ENCODE measurements at regions not wholly inside any gene's neighbourhood (a gene's known extent, or its start where the extent isn't known, plus 50 kb on each side); places are given as distances from the start of the nearest gene placed in this dataset.

- Mint-ChIP-seq H3K4me3 (no peak overlapping the region), H3K27me3 (no peaks in the 10 kb centered on the region), H3K27ac (no peak overlapping the region)
These were observed 147.8 kb downstream of the EN1 start for GRCh38 chr2:118699447-118700175.

GRCh38 chr2:118698564-118698963 is 148.9 kb downstream of the EN1 start:
- no peak for DNase-seq
- ATAC-seq: no peak
- Mint-ChIP-seq H3K27me3 (no peaks in the 10 kb centered on the region), H3K4me3 (no peak overlapping the region), H3K36me3 (no peaks in the 10 kb centered on the region), H3K9me3 (ENCODE audit: low read depth) (peaks cover 2% of the 10 kb centered on the region), H3K27ac (no peak overlapping the region), H3K4me1 (no peaks in the 10 kb centered on the region)
- CTCF ChIA-PET: no interaction called here

More at GRCh38 chr2:118699447-118700175, 147.8 kb downstream of the EN1 start:
- CTCF ChIA-PET: no interaction called here
- Mint-ChIP-seq H3K36me3 (no peaks in the 10 kb centered on the region), H3K4me1 (no peaks in the 10 kb centered on the region), H3K9me3 (ENCODE audit: low read depth) (peaks cover 2% of the 10 kb centered on the region)
- ATAC-seq (no peak), DNase-seq (no peak)

- Mint-ChIP-seq H3K36me3 (no peaks in the 10 kb centered on the region), H3K4me1 (no peaks in the 10 kb centered on the region), H3K27ac (no peak overlapping the region), H3K9me3 (ENCODE audit: low read depth) (peaks cover 2% of the 10 kb centered on the region), H3K27me3 (no peaks in the 10 kb centered on the region), H3K4me3 (no peak overlapping the region)
- no peak for DNase-seq
- no peak for ATAC-seq
- CTCF ChIA-PET: no interaction called here
These were observed 149.7 kb downstream of the EN1 start for GRCh38 chr2:118697781-118698180.

- Mint-ChIP-seq H3K4me1 (no peaks in the 10 kb centered on the region), H3K36me3 (no peaks in the 10 kb centered on the region), H3K27me3 (no peaks in the 10 kb centered on the region), H3K9me3 (ENCODE audit: low read depth) (peaks cover 2% of the 10 kb centered on the region), H3K4me3 (no peak overlapping the region), H3K27ac (no peak overlapping the region)
- CTCF ChIA-PET: no interaction called here
- no peak for DNase-seq
- ATAC-seq: no peak
These were observed 150.5 kb downstream of the EN1 start for GRCh38 chr2:118696786-118697465.

- Mint-ChIP-seq H3K27me3 (no peaks in the 10 kb centered on the region), H3K9me3 (ENCODE audit: low read depth) (peaks cover 2% of the 10 kb centered on the region), H3K4me3 (no peak overlapping the region), H3K27ac (no peak overlapping the region), H3K36me3 (no peaks in the 10 kb centered on the region), H3K4me1 (no peaks in the 10 kb centered on the region)
- ATAC-seq (no peak), DNase-seq (no peak)
- CTCF ChIA-PET: no interaction called here
These were observed 154.1 kb downstream of the EN1 start for GRCh38 chr2:118693287-118693822.

- Mint-ChIP-seq H3K4me1 (no peaks in the 10 kb centered on the region), H3K27ac (no peak overlapping the region), H3K9me3 (ENCODE audit: low read depth) (no peaks in the 10 kb centered on the region), H3K4me3 (no peak overlapping the region), H3K36me3 (no peaks in the 10 kb centered on the region), H3K27me3 (no peaks in the 10 kb centered on the region)
- DNase-seq (no peak), ATAC-seq (no peak)
- CTCF ChIA-PET: no interaction called here
These were observed 157.6 kb downstream of the EN1 start for GRCh38 chr2:118689874-118690273.

GRCh38 chr2:118689456-118689855 is 158.0 kb downstream of the EN1 start:
- H3K4me1 Mint-ChIP-seq: no peaks in the 10 kb centered on the region
- H3K36me3 Mint-ChIP-seq: no peaks in the 10 kb centered on the region
- no peak overlapping the region for H3K27ac Mint-ChIP-seq
- no peaks in the 10 kb centered on the region for H3K27me3 Mint-ChIP-seq
- CTCF ChIA-PET: no interaction called here
- ATAC-seq (no peak), DNase-seq (no peak)
- H3K9me3 Mint-ChIP-seq (ENCODE audit: low read depth): no peaks in the 10 kb centered on the region
- H3K4me3 Mint-ChIP-seq: no peak overlapping the region

GRCh38 chr2:118689033-118689432 is 158.4 kb downstream of the EN1 start:
- no peaks in the 10 kb centered on the region for H3K36me3 Mint-ChIP-seq
- no peaks in the 10 kb centered on the region for H3K27me3 Mint-ChIP-seq
- no peaks in the 10 kb centered on the region for H3K4me1 Mint-ChIP-seq
- CTCF ChIA-PET: no interaction called here
- H3K4me3 Mint-ChIP-seq: no peak overlapping the region
- H3K27ac Mint-ChIP-seq: no peak overlapping the region
- no peaks in the 10 kb centered on the region for H3K9me3 Mint-ChIP-seq (ENCODE audit: low read depth)
- ATAC-seq (no peak), DNase-seq (no peak)

- H3K36me3 Mint-ChIP-seq: no peaks in the 10 kb centered on the region
- no peaks in the 10 kb centered on the region for H3K27me3 Mint-ChIP-seq
- no peak overlapping the region for H3K27ac Mint-ChIP-seq
- no peak for ATAC-seq
- H3K4me1 Mint-ChIP-seq: no peaks in the 10 kb centered on the region
- no peaks in the 10 kb centered on the region for H3K9me3 Mint-ChIP-seq (ENCODE audit: low read depth)
- no peak for DNase-seq
- H3K4me3 Mint-ChIP-seq: no peak overlapping the region
- CTCF ChIA-PET: no interaction called here
These were observed 159.8 kb downstream of the EN1 start for GRCh38 chr2:118687698-118688097.

- Mint-ChIP-seq H3K9me3 (ENCODE audit: low read depth) (no peaks in the 10 kb centered on the region), H3K27me3 (no peaks in the 10 kb centered on the region)
- CTCF ChIA-PET: no interaction called here
These were observed 160.3 kb downstream of the EN1 start for GRCh38 chr2:118687192-118687591.

GRCh38 chr2:118686346-118686745 is 161.1 kb downstream of the EN1 start:
- Mint-ChIP-seq H3K27ac (no peak overlapping the region), H3K27me3 (no peaks in the 10 kb centered on the region), H3K36me3 (no peaks in the 10 kb centered on the region), H3K4me1 (no peaks in the 10 kb centered on the region), H3K4me3 (no peak overlapping the region), H3K9me3 (ENCODE audit: low read depth) (no peaks in the 10 kb centered on the region)
- ATAC-seq (no peak), DNase-seq (no peak)
- CTCF ChIA-PET: no interaction called here

More at GRCh38 chr2:118687192-118687591, 160.3 kb downstream of the EN1 start:
- ATAC-seq (no peak), DNase-seq (no peak)
- no peak overlapping the region for H3K4me3 Mint-ChIP-seq
- H3K27ac Mint-ChIP-seq: no peak overlapping the region
- H3K4me1 Mint-ChIP-seq: no peaks in the 10 kb centered on the region
- no peaks in the 10 kb centered on the region for H3K36me3 Mint-ChIP-seq

- H3K36me3 Mint-ChIP-seq: no peaks in the 10 kb centered on the region
- no peaks in the 10 kb centered on the region for H3K27me3 Mint-ChIP-seq
- no peaks in the 10 kb centered on the region for H3K9me3 Mint-ChIP-seq (ENCODE audit: low read depth)
- CTCF ChIA-PET: no interaction called here
- H3K4me3 Mint-ChIP-seq: no peak overlapping the region
- H3K4me1 Mint-ChIP-seq: no peaks in the 10 kb centered on the region
- H3K27ac Mint-ChIP-seq: no peak overlapping the region
- ATAC-seq: no peak
- no peak for DNase-seq
These were observed 164.0 kb downstream of the EN1 start for GRCh38 chr2:118683460-118683859.

GRCh38 chr2:118678985-118679384 is 168.5 kb downstream of the EN1 start:
- Mint-ChIP-seq H3K9me3 (ENCODE audit: low read depth) (no peaks in the 10 kb centered on the region), H3K36me3 (no peaks in the 10 kb centered on the region), H3K4me1 (no peaks in the 10 kb centered on the region), H3K4me3 (no peak overlapping the region), H3K27ac (no peak overlapping the region), H3K27me3 (no peaks in the 10 kb centered on the region)
- ATAC-seq (no peak), DNase-seq (no peak)
- CTCF ChIA-PET: no interaction called here

GRCh38 chr2:118677546-118677945 is 169.9 kb downstream of the EN1 start:
- DNase-seq: no peak
- Mint-ChIP-seq H3K27ac (no peak overlapping the region), H3K27me3 (no peaks in the 10 kb centered on the region), H3K4me3 (no peak overlapping the region), H3K4me1 (no peaks in the 10 kb centered on the region), H3K36me3 (no peaks in the 10 kb centered on the region), H3K9me3 (ENCODE audit: low read depth) (no peaks in the 10 kb centered on the region)
- no peak for ATAC-seq
- CTCF ChIA-PET: no interaction called here
